SK-N-SH treated with all-trans-retinoic acid at 6 μM for 48 hours (cell line): ENCODE measurements at regions not wholly inside any gene's neighbourhood (a gene's known extent, or its start where the extent isn't known, plus 50 kb on each side); places are given as distances from the start of the nearest gene placed in this dataset.

ENCODE experiments used
- ATAC-seq: fragments of 200-7000 bp; cut with Tn5 transposase; 3 replicates; pipeline ENCODE4 v1.9.1; 2020; ENCODE audit warnings: mild to moderate bottlenecking, moderate library complexity
- ARNTL ChIP-seq: fragments of 450-650 bp; formaldehyde crosslinking; IDR thresholded peaks from 2 replicates; pipeline ENCODE4 v1.5.0; 2020; ENCODE audit warnings: low read depth, mild to moderate bottlenecking, moderate library complexity, borderline replicate concordance
- BACH2 ChIP-seq: fragments of 250-450 bp; sonication (Bioruptor Pico); IDR thresholded peaks from 2 replicates; pipeline ENCODE4 v1.9.0; 2021; ENCODE audit warnings: mild to moderate bottlenecking, borderline replicate concordance
- CSDC2 ChIP-seq: fragments of 250-450 bp; sonication (Bioruptor Pico); IDR thresholded peaks from 2 replicates; pipeline ENCODE4 v1.5.0; 2020; ENCODE audit warnings: mild to moderate bottlenecking, moderate library complexity
- ESRRG ChIP-seq: fragments of 250-450 bp; sonication (Bioruptor Pico); IDR thresholded peaks from 2 replicates; pipeline ENCODE4 v1.6.1; 2021; ENCODE audit warnings: mild to moderate bottlenecking
- GLIS3 ChIP-seq: fragments of 250-450 bp; sonication (Bioruptor Pico); IDR thresholded peaks from 2 replicates; pipeline ENCODE4 v1.5.0; 2020; ENCODE audit warnings: mild to moderate bottlenecking, moderate library complexity
- ISL1 ChIP-seq: fragments of 250-450 bp; sonication (Bioruptor Pico); IDR thresholded peaks from 2 replicates; pipeline ENCODE4 v2.1.2; 2022; ENCODE audit warnings: mild to moderate bottlenecking, moderate library complexity
- OSR1 ChIP-seq: fragments of 250-450 bp; sonication (Bioruptor Pico); IDR thresholded peaks from 2 replicates; pipeline ENCODE4 v1.8.0; 2022; ENCODE audit warnings: moderate library complexity, mild to moderate bottlenecking, inconsistent platforms
- RARB ChIP-seq: fragments of 250-450 bp; sonication (Bioruptor Pico); IDR thresholded peaks from 2 replicates; pipeline ENCODE4 v1.8.0; 2021; ENCODE audit warnings: mild to moderate bottlenecking, moderate library complexity
- SNAI2 ChIP-seq: fragments of 250-450 bp; sonication (Bioruptor Pico); IDR thresholded peaks from 2 replicates; pipeline ENCODE4 v1.5.0; 2020; ENCODE audit warnings: mild to moderate bottlenecking, moderate library complexity
- TOX ChIP-seq: fragments of 250-450 bp; sonication (Bioruptor Pico); IDR thresholded peaks from 2 replicates; pipeline ENCODE4 v1.8.0; 2021; ENCODE audit warnings: mild to moderate bottlenecking, moderate library complexity, borderline replicate concordance
- ZC3H10 ChIP-seq: fragments of 250-450 bp; sonication (Bioruptor Pico); IDR thresholded peaks from 2 replicates; pipeline ENCODE4 v1.5.1; 2021; ENCODE audit warnings: mild to moderate bottlenecking, moderate library complexity
- ZFP3 ChIP-seq: fragments of 250-450 bp; sonication (Bioruptor Pico); IDR thresholded peaks from 2 replicates; pipeline ENCODE4 v1.5.0; 2020; ENCODE audit warnings: mild to moderate bottlenecking, moderate library complexity
- ZFP30 ChIP-seq: fragments of 450-650 bp; formaldehyde crosslinking; IDR thresholded peaks from 2 replicates; pipeline ENCODE4 v1.5.0; 2022; ENCODE audit warnings: mild to moderate bottlenecking, moderate library complexity
- ZNF70 ChIP-seq: fragments of 450-650 bp; formaldehyde crosslinking; IDR thresholded peaks from 2 replicates; pipeline ENCODE4 v1.5.0; 2020; ENCODE audit warnings: mild to moderate bottlenecking, moderate library complexity
- ZNF8 ChIP-seq: fragments of 450-650 bp; formaldehyde crosslinking; IDR thresholded peaks from 2 replicates; pipeline ENCODE4 v1.5.0; 2020; ENCODE audit warnings: mild to moderate bottlenecking, moderate library complexity
- TF ChIP-seq, protein P1 (sequence below): fragments of 250-450 bp; sonication (Bioruptor Pico); IDR thresholded peaks from 2 replicates; pipeline ENCODE4 v1.5.1; 2020; ENCODE audit warnings: low read depth, mild to moderate bottlenecking, moderate library complexity
- TF ChIP-seq, protein P2 (sequence below): fragments of 250-450 bp; sonication (Bioruptor Pico); IDR thresholded peaks from 2 replicates; pipeline ENCODE4 v1.5.0; 2020; ENCODE audit warnings: mild to moderate bottlenecking, moderate library complexity
- TF ChIP-seq, protein P3 (sequence below): fragments of 250-450 bp; sonication (Bioruptor Pico); IDR thresholded peaks from 2 replicates; pipeline ENCODE4 v1.8.0; 2020; ENCODE audit warnings: mild to moderate bottlenecking, moderate library complexity, borderline replicate concordance
- TF ChIP-seq, protein P4 (sequence below): fragments of 250-450 bp; sonication (Bioruptor Pico); IDR thresholded peaks from 2 replicates; pipeline ENCODE4 v1.5.1; 2021; ENCODE audit warnings: mild to moderate bottlenecking, moderate library complexity

DNA sequence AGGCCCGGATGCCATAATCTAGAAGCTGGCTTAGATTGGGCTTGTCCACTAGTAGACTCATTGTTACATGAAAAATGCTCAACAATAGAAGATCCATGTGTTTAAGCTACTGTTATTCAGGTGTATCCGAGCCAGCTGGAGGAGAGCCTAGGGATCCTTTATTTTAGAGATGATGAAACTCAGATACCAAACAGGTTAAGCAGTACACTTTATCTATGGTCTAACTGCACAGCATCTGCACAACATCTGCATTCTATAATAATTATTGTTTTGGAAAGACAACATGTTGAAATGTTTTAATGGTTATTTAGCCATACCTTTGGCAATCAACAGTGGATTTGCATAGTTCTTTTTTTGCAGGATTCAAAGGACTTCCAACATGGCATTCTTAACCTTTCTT is 134.1 kb downstream of the RFPL4B start:
- ATAC-seq: no peak

DNA sequence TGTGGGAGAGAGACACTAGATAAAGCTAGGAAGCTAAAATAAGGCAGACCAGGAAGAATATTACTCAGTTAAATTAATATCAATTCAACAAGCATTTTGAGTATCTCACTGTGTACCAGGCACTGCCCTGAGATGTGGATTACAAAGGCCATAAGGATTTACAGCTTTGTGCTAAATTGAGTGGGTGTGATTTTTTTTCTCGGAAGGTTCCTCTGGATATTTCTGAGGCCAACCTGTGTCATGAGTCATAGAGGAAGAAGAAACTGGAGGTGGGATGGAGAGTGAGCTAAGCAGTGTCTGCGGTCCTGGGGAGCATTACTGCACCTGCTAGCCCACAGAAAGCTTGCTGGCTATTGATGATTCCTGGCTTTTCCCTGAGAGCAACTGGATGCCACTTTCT is 135.2 kb downstream of the RFPL4B start:
- ATAC-seq: no peak
- no peak for TF ChIP-seq ZNF70 (CRISPR knock-in tag)
- no peak for TF ChIP-seq GLIS3 (CRISPR knock-in tag)
- TF ChIP-seq ZFP30 (CRISPR knock-in tag): no peak
- TF ChIP-seq ISL1 (CRISPR knock-in tag): no peak
- TF ChIP-seq, protein P1, sequence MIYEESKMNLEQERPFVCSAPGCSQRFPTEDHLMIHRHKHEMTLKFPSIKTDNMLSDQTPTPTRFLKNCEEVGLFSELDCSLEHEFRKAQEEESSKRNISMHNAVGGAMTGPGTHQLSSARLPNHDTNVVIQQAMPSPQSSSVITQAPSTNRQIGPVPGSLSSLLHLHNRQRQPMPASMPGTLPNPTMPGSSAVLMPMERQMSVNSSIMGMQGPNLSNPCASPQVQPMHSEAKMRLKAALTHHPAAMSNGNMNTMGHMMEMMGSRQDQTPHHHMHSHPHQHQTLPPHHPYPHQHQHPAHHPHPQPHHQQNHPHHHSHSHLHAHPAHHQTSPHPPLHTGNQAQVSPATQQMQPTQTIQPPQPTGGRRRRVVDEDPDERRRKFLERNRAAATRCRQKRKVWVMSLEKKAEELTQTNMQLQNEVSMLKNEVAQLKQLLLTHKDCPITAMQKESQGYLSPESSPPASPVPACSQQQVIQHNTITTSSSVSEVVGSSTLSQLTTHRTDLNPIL (CRISPR knock-in tag): no peak
- TF ChIP-seq ZNF8: no peak
- no peak for TF ChIP-seq CSDC2 (CRISPR knock-in tag)
- TF ChIP-seq TOX: no peak
- TF ChIP-seq ZC3H10 (CRISPR knock-in tag): no peak
- TF ChIP-seq RARB: no peak
- TF ChIP-seq, protein P2, sequence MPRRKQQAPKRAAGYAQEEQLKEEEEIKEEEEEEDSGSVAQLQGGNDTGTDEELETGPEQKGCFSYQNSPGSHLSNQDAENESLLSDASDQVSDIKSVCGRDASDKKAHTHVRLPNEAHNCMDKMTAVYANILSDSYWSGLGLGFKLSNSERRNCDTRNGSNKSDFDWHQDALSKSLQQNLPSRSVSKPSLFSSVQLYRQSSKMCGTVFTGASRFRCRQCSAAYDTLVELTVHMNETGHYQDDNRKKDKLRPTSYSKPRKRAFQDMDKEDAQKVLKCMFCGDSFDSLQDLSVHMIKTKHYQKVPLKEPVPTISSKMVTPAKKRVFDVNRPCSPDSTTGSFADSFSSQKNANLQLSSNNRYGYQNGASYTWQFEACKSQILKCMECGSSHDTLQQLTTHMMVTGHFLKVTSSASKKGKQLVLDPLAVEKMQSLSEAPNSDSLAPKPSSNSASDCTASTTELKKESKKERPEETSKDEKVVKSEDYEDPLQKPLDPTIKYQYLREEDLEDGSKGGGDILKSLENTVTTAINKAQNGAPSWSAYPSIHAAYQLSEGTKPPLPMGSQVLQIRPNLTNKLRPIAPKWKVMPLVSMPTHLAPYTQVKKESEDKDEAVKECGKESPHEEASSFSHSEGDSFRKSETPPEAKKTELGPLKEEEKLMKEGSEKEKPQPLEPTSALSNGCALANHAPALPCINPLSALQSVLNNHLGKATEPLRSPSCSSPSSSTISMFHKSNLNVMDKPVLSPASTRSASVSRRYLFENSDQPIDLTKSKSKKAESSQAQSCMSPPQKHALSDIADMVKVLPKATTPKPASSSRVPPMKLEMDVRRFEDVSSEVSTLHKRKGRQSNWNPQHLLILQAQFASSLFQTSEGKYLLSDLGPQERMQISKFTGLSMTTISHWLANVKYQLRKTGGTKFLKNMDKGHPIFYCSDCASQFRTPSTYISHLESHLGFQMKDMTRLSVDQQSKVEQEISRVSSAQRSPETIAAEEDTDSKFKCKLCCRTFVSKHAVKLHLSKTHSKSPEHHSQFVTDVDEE (CRISPR knock-in tag): no peak
- TF ChIP-seq OSR1 (CRISPR knock-in tag): no peak
- TF ChIP-seq, protein P3, sequence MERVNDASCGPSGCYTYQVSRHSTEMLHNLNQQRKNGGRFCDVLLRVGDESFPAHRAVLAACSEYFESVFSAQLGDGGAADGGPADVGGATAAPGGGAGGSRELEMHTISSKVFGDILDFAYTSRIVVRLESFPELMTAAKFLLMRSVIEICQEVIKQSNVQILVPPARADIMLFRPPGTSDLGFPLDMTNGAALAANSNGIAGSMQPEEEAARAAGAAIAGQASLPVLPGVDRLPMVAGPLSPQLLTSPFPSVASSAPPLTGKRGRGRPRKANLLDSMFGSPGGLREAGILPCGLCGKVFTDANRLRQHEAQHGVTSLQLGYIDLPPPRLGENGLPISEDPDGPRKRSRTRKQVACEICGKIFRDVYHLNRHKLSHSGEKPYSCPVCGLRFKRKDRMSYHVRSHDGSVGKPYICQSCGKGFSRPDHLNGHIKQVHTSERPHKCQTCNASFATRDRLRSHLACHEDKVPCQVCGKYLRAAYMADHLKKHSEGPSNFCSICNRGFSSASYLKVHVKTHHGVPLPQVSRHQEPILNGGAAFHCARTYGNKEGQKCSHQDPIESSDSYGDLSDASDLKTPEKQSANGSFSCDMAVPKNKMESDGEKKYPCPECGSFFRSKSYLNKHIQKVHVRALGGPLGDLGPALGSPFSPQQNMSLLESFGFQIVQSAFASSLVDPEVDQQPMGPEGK (CRISPR knock-in tag): no peak
- no peak for TF ChIP-seq ESRRG (CRISPR knock-in tag)
- TF ChIP-seq, protein P4, sequence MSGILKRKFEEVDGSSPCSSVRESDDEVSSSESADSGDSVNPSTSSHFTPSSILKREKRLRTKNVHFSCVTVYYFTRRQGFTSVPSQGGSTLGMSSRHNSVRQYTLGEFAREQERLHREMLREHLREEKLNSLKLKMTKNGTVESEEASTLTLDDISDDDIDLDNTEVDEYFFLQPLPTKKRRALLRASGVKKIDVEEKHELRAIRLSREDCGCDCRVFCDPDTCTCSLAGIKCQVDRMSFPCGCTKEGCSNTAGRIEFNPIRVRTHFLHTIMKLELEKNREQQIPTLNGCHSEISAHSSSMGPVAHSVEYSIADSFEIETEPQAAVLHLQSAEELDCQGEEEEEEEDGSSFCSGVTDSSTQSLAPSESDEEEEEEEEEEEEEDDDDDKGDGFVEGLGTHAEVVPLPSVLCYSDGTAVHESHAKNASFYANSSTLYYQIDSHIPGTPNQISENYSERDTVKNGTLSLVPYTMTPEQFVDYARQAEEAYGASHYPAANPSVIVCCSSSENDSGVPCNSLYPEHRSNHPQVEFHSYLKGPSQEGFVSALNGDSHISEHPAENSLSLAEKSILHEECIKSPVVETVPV (CRISPR knock-in tag): no peak
- TF ChIP-seq BACH2 (CRISPR knock-in tag): no peak
- TF ChIP-seq, all 23 proteins: peak for 0

More for the DNA sequence above, 134.1 kb downstream of the RFPL4B start:
- TF ChIP-seq BACH2 (CRISPR knock-in tag) (no peak), ARNTL (CRISPR knock-in tag) (no peak), ZC3H10 (CRISPR knock-in tag) (no peak), ZNF8 (no peak), SNAI2 (CRISPR knock-in tag) (no peak), ZFP3 (CRISPR knock-in tag) (no peak), ISL1 (CRISPR knock-in tag) (no peak)

DNA sequence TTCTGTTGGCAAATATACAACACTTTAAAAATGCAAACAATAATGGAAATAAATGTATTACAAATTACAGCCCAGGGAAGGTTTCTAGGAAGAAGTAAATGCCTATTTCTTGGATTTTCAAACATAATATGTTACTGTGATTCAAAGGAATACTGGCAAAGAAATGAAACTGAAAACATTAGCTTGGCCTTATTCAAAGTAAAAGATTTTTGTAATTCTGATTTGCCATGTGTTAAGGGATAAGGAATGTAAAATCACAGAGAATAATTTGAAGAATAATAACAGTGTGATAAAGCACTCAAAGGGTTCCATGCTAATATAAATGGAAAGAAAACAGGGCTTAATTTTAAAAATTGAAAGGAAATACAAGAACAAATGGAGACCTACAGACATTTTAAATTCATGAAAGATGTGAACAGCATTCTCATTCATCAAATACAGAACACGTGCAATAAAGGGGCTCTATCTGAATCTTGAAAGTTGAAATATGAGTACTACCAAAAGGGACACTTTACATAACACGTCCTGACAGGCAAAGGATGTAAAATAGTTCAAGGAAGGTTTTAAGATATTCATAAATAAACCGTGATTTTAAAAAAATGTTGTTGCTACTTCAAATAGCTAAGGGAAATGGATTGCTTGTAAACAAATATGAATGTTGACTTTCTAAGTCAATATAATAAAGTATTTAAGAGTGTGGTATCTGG is 138.1 kb downstream of the RFPL4B start:
- TF ChIP-seq ARNTL (CRISPR knock-in tag) (no peak), GLIS3 (CRISPR knock-in tag) (no peak), ESRRG (CRISPR knock-in tag) (no peak), CSDC2 (CRISPR knock-in tag) (no peak), RARB (no peak), SNAI2 (CRISPR knock-in tag) (no peak), ZFP3 (CRISPR knock-in tag) (no peak), ZNF70 (CRISPR knock-in tag) (no peak), ZNF8 (no peak), OSR1 (CRISPR knock-in tag) (no peak), BACH2 (CRISPR knock-in tag) (no peak), ISL1 (CRISPR knock-in tag) (no peak)
- TF ChIP-seq, protein P4 (CRISPR knock-in tag): no peak
- TF ChIP-seq, protein P1 (CRISPR knock-in tag): no peak
- TF ChIP-seq, protein P3 (CRISPR knock-in tag): no peak
- TF ChIP-seq, all 23 proteins: peak for 0
- ATAC-seq: no peak
